Activated T-helper 1 cell treated with Interleukin-2 at 50 U/mL for 16 hours (primary cell): ENCODE measurements at regions not wholly inside any gene's neighbourhood (a gene's known extent, or its start where the extent isn't known, plus 50 kb on each side); places are given as distances from the start of the nearest gene placed in this dataset.

Experiments
- DNase-seq: peaks from one replicate; pipeline ENCODE4 v3.0.0-alpha.2; 2020; ENCODE audit warnings: low read depth

GRCh38 chr2:126496493-126496892 lies 159.5 kb upstream of the GYPC start:
- no peak for DNase-seq

DNA sequence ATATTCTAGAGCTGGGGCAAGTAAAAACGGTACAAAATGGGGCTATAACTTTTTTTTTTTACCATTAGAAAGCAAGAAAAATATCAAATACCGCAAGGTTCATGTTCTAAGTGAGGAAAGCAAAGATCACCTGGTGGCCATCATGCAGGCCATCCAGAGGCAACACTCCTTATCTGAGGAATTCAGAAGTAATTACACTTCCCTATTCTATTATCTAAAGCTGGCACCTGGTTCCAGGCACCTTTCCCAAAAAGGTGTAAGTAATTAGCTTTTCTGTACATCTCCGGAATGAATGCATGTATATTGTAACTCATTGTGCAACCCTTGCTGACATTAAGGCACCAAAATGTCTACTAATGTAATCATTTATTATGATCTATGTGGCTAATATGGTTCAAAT lies 152.5 kb upstream of the GYPC start:
- no peak for DNase-seq

- no peak for DNase-seq
Observed at GRCh38 chr2:126504949-126505348, 151.0 kb upstream of the GYPC start.

DNA sequence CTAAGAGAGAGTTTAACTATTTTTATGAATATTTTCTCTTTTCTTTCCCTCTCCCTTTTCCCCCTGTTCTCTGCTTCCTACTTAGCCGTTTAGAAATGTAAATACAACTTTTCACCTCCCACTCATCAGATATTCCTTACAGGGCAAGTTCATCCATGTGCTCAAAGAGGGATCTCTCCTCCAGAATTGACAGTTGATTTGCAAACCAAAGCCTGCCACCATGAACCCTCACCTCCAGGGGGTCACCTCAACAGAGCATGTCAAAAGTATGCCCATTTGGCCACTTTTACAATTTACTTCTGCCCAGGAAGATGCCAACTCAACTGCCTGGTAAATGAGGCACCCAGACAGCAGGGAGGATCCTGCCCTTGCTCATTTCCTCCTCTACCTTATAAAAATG lies 149.2 kb upstream of the GYPC start:
- no peak for DNase-seq

- DNase-seq: no peak
Observed at GRCh38 chr2:126507425-126507911, 148.5 kb upstream of the GYPC start.

- no peak for DNase-seq
Observed at GRCh38 chr2:126510356-126510755, 145.6 kb upstream of the GYPC start.

DNA sequence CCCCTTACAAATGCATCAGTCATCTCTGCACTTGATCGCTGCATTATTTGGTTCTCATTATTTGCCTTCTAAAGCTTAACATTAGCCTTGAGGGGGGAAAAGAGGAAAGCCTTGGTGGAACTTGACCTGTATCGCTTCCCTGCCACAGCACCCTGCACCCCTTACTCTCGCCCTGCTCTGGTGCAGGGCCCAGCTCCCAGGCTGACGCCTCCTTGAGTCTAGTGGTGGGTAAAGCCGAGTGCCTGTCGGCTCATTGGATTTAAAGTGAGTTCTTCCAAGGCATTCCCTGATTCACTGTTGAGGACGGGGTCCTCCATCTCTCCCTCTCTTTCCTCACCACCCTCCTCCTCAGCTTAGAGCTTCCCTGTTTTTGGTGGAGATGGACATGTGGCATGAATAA lies 145.0 kb upstream of the GYPC start:
- no peak for DNase-seq

- no peak for DNase-seq
Observed at GRCh38 chr2:126512026-126512425, 143.9 kb upstream of the GYPC start.

GRCh38 chr2:126513033-126513432 lies 142.9 kb upstream of the GYPC start:
- DNase-seq: no peak

GRCh38 chr2:126515471-126515870 lies 140.5 kb upstream of the GYPC start:
- DNase-seq: no peak

DNA sequence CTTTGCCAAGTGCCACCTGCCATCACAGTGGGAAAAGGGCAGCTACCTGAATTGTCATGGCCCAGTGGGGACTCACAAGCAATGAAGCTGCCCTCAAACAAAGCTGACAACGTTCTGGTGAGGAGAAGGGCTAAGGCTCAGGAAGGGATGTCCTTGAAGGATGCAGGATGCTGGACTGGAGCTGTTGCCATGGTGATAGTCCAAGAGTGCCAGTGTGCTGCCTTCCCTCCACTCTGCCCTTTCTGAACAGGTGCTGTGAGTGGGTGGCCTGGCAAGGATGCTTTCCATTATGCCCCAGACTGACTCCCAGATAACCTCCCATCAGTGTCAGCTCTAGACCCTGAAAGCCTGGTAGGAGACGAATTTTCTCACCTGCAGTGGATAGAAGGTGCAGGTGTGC lies 137.8 kb upstream of the GYPC start:
- DNase-seq: no peak

DNA sequence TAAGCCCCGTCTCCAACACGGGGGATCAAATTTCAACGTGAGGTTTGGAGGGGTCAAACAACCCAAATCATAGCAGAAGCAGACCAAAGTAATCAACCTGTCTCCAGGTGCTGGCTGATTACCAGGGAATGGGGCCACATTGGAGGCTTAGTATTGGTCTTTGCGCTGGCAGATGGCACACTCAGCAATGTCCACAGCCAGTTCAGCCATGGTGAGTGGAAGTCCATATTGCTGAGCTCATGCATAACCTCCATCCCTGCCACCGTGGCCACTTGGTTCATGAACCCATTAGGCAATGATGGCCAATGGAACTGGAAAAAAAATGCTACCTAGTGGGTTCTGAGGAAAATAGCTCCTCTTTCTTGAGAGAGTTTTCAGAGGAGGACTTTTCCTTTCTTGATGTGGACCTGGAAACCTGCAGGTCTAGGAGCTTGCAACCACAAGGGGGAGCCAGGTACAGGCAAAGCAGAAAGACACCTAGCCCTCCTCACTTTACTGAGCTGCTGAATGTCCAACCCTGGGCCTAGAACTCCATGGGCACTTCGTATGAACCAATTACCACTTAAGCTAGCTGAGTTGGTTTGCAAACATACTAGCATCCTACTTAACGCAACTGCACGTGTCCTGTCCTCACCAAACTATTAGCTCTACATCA lies 128.0 kb upstream of the GYPC start:
- peak; percentile 44 for DNase-seq

GRCh38 chr2:126531029-126531428 lies 124.9 kb upstream of the GYPC start:
- DNase-seq: no peak

GRCh38 chr2:126534478-126534877 lies 121.5 kb upstream of the GYPC start:
- no peak for DNase-seq

- no peak for DNase-seq
Observed at GRCh38 chr2:126535408-126535807, 120.5 kb upstream of the GYPC start.

DNA sequence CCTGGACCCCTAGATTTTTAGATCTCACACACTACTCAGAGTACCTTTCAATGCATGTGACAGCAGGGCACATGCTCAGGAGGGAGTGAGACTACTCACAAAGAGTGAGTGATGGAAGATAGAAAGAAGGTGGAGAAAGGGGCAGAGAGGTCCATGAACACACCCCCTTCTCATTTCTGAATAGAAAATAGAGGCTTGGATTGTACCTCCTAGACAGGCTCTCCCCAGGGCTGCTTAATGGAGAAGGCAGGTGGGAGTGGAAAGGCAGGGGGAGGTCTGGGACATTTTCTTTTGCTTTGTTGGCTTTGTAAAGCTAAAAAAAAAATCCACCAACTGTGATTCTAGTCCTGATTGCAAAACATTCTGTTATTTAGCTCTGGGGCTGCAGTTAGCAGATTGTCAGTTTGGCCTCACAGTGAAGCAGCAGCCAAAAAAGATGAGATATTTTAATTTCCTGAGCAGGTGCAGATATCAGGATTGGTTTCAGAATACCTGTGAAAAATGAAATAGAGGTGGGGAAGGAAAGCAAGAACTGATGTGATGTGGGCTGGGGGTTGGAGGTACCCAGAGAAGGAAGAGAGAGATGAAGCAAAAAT lies 119.3 kb upstream of the GYPC start:
- DNase-seq: no peak

- DNase-seq: no peak
Observed at GRCh38 chr2:126539101-126539500, 116.9 kb upstream of the GYPC start.

DNA sequence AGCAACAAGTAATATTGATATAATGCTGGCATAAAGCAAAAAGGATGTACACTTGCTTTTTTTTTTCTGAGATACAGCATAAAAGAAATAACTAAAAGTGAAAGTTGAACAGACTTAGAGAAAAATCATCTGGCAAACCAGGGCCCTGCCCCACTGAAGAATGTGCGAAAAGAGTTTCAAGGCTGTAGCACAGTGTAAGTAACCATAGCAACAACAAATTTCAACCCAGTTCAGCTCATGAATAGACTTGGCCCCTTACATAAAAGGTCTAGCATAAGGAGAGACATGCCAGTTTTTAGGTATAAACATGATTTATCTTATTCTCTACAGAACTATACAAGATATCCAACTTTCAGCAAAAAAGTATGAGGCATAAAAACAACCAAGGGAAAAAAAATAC lies 113.7 kb upstream of the GYPC start:
- DNase-seq: no peak

GRCh38 chr2:126543081-126543480 lies 112.9 kb upstream of the GYPC start:
- DNase-seq: no peak

DNA sequence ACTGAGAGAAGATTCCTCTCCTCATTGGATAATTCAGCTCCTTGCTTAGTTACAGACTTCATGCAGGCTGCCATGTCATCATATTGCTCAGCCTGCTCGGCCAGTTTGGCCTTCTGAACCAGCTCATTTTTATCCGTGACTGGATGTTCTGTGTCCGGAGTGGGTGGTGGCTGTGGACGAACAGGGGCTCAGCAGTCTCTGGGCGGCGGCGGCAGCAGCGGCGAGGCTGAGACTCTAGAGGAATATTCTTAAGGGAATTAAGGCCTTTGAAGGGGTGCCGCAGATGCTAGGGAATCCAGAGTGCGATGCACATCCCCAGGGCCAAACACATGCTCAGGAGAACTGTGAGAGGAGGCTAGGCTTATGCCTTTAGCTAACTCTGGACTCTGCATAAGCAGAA lies 97.9 kb upstream of the GYPC start:
- DNase-seq: no peak

DNA sequence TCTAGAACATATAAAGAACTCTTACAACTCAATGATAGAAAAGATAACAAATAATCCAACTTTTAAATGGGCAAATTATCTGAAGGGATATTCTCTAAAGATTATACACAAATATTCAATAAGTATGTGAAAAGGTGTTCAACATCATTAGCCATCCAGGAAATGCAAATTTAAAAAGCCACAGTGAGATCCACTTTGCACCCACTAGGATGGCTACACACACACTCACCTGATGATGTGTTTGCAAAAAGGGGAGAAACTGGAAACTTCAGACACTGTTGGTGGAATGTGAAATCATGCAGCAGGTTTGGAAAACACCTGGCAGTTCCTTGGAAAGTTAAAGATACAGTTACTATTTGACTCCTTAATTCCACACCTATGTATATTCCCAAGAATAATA lies 87.2 kb upstream of the GYPC start:
- DNase-seq: no peak

DNA sequence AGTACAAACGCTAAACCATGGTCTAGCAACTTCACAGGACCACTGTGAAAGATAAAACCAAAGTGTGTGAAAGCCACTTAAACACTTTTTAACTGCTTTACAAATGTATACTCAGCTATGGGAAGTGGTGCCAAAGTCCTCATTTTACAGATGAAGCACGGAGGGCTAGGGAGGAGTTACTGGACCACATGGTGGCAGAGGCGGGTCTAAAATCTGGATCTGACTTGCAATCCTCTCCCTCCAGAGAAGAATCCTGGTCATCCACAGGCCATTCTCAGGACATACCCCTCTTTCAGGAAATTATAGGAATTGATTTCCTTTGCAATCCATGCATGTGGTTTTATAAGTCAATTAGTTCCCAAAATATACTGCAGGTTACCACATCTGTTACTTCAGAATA lies 84.6 kb upstream of the GYPC start:
- no peak for DNase-seq

DNA sequence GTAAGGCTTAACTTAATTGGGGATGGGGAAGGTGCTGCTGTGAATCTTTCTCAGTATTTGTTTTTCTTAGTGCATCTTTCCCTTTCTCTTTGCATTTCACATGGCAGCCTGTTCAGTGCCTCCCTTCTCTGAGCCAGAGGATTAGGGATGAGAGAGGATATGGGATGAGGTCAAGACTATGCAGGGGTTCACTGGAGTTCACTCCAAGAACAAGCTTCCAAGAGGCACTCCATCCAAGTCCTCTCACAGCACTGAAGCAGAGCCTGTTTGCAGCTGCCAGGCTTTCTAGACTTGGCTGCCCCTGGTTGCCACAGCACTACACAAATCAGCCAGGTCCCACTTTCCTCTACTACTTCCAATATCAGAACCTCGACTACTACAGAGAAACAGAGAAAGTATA lies 80.3 kb upstream of the GYPC start:
- no peak for DNase-seq

GRCh38 chr2:126579868-126580267 lies 76.1 kb upstream of the GYPC start:
- DNase-seq: no peak
